Thoracic aorta (tissue), 2 donors: ENCODE measurements at regions not wholly inside any gene's neighbourhood (a gene's known extent, or its start where the extent isn't known, plus 50 kb on each side); places are given as distances from the start of the nearest gene placed in this dataset.

Experiments used
- ATAC-seq: fragments of 150-250 bp; one replicate; pipeline ENCODE4 v1.8.0; 2017; ENCODE audit warnings: low read depth; ENCODE audit not compliant: insufficient number of reproducible peaks, low FRiP score
- DNase-seq: peaks from one replicate; pipeline ENCODE4 v3.0.0-alpha.2; 2020; ENCODE audit warnings: low spot score
- H3K27ac ChIP-seq, 2 donors: fragments of 200-600 bp; sonication (generic); 1 replicate in 1 of 2; 2 replicates in 1 of 2; pipeline ENCODE4 v1.5.1; 2016; ENCODE audit warnings: mild to moderate bottlenecking in 2 of 2, moderate library complexity in 2 of 2
- H3K27me3 ChIP-seq: fragments of 200-600 bp; sonication (generic); replicated peaks from 2 replicates; pipeline ENCODE4 v1.6.0; 2016; ENCODE audit warnings: mild to moderate bottlenecking; ENCODE audit not compliant: insufficient read depth
- H3K36me3 ChIP-seq: fragments of 200-600 bp; sonication (generic); one replicate; pipeline ENCODE4 v1.5.1; 2016
- H3K4me1 ChIP-seq, 2 donors: fragments of 200-600 bp; sonication (generic); 1 replicate in 1 of 2; 2 replicates in 1 of 2; pipeline versions ENCODE4 v1.5.1 to v1.6.0; 2016; ENCODE audit warnings: low read depth in 2 of 2, mild to moderate bottlenecking in 1 of 2; ENCODE audit not compliant: control insufficient read depth in 1 of 2
- H3K4me3 ChIP-seq: fragments of 200-600 bp; sonication (generic); 2 replicates; pipeline ENCODE4 v1.5.1; 2016; ENCODE audit warnings: mild to moderate bottlenecking
- H3K9me3 ChIP-seq: fragments of 200-600 bp; sonication (generic); 2 replicates; pipeline ENCODE4 v1.5.1; 2016
- TF ChIP-seq, protein P1 (sequence below): fragments of 200-600 bp; sonication (generic); IDR thresholded peaks from one replicate; pipeline ENCODE4 v1.5.1; 2019; ENCODE audit warnings: antibody characterized with exemption

DNA sequence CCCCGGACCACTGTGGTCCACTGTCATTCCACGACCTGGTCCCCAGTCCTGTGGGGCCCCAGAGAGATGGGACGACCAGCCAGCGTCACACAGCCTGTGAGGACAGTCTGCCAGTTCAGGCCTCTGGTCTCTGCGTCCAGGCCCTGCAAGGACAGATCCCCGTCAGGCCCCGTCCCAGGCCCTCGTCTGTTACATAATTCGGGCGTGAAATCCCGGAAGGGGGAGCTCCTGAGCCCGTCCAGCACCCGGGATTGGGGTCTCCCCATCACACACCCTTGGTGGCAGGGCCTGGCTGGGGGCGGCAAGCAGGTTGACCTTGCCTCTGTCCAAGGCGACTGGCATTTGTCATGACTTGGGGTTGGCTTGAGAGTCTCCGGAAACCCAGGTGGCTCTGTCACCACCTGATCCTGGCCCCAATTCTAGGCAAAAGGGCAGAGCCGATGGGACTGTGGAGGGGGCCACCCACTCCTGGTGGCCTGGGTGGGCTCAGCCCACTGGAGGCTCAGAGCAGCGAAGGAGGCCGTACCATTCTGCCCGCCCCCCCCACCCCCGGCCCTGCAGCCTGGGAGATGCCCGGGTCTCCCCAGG, 73.8 kb upstream of the GATA5 start:
- Histone ChIP-seq H3K9me3 (no peaks in the 10 kb centered on the region), H3K27ac (peak overlapping the region in 1 of 2 donors; percentile 20), H3K27me3 (no peaks in the 10 kb centered on the region), H3K4me1 (peaks cover 10 to 27% of the 10 kb centered on the region in 2 donors), H3K36me3 (no peaks in the 10 kb centered on the region), H3K4me3 (peak overlapping the region; percentile 75)
- DNase-seq (no peak), ATAC-seq (no peak)
- TF ChIP-seq, protein P1, sequence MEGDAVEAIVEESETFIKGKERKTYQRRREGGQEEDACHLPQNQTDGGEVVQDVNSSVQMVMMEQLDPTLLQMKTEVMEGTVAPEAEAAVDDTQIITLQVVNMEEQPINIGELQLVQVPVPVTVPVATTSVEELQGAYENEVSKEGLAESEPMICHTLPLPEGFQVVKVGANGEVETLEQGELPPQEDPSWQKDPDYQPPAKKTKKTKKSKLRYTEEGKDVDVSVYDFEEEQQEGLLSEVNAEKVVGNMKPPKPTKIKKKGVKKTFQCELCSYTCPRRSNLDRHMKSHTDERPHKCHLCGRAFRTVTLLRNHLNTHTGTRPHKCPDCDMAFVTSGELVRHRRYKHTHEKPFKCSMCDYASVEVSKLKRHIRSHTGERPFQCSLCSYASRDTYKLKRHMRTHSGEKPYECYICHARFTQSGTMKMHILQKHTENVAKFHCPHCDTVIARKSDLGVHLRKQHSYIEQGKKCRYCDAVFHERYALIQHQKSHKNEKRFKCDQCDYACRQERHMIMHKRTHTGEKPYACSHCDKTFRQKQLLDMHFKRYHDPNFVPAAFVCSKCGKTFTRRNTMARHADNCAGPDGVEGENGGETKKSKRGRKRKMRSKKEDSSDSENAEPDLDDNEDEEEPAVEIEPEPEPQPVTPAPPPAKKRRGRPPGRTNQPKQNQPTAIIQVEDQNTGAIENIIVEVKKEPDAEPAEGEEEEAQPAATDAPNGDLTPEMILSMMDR: no peak

DNA sequence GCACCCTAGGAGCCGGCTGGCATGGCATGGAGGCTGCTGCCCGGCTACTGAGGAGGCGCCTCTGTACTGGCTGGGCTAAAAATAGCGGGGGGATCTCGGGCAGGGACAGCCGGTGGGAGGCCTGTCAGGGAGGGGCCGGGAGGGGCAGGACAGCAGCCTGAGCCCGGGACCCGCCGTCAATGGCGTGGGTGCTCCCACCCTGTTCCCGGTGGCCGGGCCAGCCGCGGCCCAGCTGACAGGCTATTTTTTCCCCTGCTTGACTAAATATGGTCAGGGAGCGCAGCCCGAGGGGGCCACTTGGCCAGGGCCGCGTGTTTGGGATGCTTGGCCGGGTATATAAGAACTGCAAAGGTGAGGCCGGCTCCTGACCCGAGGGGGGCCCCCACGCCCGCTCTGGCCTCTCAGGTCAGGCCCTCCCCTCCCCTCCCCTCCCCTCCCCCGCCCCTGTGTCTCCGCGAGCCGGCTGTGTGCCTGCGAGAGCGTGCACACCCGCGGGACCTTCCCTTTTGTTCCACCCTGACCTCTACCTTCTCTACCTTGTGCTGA, 74.4 kb upstream of the GATA5 start:
- TF ChIP-seq, protein P1: no peak
- ATAC-seq (peak; percentile 9), DNase-seq (no peak)
- Histone ChIP-seq H3K4me1 (peaks cover 10 to 27% of the 10 kb centered on the region in 2 donors), H3K4me3 (peak overlapping the region; percentile 75), H3K27ac (peak overlapping the region in 1 of 2 donors; percentile 20), H3K9me3 (no peaks in the 10 kb centered on the region), H3K27me3 (no peaks in the 10 kb centered on the region), H3K36me3 (no peaks in the 10 kb centered on the region)

- Histone ChIP-seq H3K27me3 (no peaks in the 10 kb centered on the region), H3K4me1 (peaks cover 10 to 27% of the 10 kb centered on the region in 2 donors), H3K9me3 (no peaks in the 10 kb centered on the region), H3K4me3 (peak overlapping the region; percentile 75), H3K36me3 (no peaks in the 10 kb centered on the region), H3K27ac (no peak overlapping the region)
- TF ChIP-seq, protein P1: no peak
- ATAC-seq (no peak), DNase-seq (no peak)
These were observed 75.9 kb upstream of the GATA5 start for GRCh38 chr20:62551407-62552323.

DNA sequence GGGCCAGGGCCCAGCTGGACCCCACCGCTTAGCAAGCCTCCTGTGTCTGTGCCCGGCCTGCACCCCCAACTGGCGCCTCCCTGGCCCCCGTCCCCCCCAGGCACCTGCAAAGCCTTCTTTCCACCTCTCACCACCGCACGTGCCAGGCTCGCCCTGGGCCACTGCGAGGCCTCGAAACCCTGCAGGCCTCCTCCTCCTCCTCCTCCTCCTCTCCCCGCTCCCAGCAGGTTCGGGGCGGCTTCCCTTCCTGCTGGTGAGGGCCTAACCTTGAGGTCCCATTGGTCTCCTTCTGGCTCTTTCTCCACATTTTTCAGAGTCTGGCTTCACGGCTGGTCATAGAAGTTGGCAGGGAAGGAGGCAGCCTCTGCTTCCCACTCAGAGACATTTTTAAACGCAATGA, 76.8 kb upstream of the GATA5 start:
- Histone ChIP-seq H3K27ac (no peak overlapping the region), H3K27me3 (no peaks in the 10 kb centered on the region)

More for the DNA sequence above, 76.8 kb upstream of the GATA5 start:
- TF ChIP-seq, protein P1: no peak
- Histone ChIP-seq H3K9me3 (no peaks in the 10 kb centered on the region), H3K36me3 (no peaks in the 10 kb centered on the region), H3K4me3 (no peak overlapping the region), H3K4me1 (peaks cover 10 to 27% of the 10 kb centered on the region in 2 donors)
- DNase-seq: no peak
- no peak for ATAC-seq
